ENCODE measurements at regions not wholly inside any gene's neighbourhood (a gene's known extent, or its start where the extent isn't known, plus 50 kb on each side); places are given as distances from the start of the nearest gene placed in this dataset.

GRCh38 chr9:86516564-86516963 lies 162.4 kb upstream of the TUT7 start:
- TF ChIP-seq, protein P1, sequence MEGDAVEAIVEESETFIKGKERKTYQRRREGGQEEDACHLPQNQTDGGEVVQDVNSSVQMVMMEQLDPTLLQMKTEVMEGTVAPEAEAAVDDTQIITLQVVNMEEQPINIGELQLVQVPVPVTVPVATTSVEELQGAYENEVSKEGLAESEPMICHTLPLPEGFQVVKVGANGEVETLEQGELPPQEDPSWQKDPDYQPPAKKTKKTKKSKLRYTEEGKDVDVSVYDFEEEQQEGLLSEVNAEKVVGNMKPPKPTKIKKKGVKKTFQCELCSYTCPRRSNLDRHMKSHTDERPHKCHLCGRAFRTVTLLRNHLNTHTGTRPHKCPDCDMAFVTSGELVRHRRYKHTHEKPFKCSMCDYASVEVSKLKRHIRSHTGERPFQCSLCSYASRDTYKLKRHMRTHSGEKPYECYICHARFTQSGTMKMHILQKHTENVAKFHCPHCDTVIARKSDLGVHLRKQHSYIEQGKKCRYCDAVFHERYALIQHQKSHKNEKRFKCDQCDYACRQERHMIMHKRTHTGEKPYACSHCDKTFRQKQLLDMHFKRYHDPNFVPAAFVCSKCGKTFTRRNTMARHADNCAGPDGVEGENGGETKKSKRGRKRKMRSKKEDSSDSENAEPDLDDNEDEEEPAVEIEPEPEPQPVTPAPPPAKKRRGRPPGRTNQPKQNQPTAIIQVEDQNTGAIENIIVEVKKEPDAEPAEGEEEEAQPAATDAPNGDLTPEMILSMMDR (IDR thresholded peaks at IDR 0.05; ENCODE audit: insufficient read depth, low read length, poor library complexity, severe bottlenecking), result no peak
- no peak for TF ChIP-seq EZH2phosphoT487 (conservative IDR thresholded peaks at IDR 0.05; ENCODE audit: low read length)
